Activated B cell treated with CpG ODN at 0.5 μM for 24 hours (primary cell): ENCODE measurements at regions not wholly inside any gene's neighbourhood (a gene's known extent, or its start where the extent isn't known, plus 50 kb on each side); places are given as distances from the start of the nearest gene placed in this dataset.

Experiments used
- ATAC-seq: fragments of 200-7000 bp; cut with Tn5 transposase; one replicate; pipeline ENCODE4 v1.10.0; 2021; ENCODE audit warnings: low read depth, mild to moderate bottlenecking, moderate library complexity
- CTCF ChIA-PET: fragments of 350-600 bp; sonication (Branson Sonifier 250); formaldehyde crosslinking; loops from one replicate; lab custom pipeline; 2021; ENCODE audit warnings: antibody characterized with exemption; lab: Charles Lee
- POLR2A ChIA-PET: fragments of 350-600 bp; sonication (Branson Sonifier 250); formaldehyde crosslinking; loops from one replicate; lab custom pipeline; 2021; ENCODE audit warnings: antibody characterized with exemption; lab: Charles Lee
- DNase-seq: peaks from one replicate; pipeline ENCODE4 v3.0.0; 2022
- H3K27ac Mint-ChIP-seq: one replicate; pipeline ENCODE4 v1.8.0; 2020; ENCODE audit warnings: mixed read lengths
- H3K27me3 Mint-ChIP-seq: one replicate; pipeline ENCODE4 v1.8.0; 2021; ENCODE audit warnings: mixed read lengths
- H3K36me3 Mint-ChIP-seq: one replicate; pipeline ENCODE4 v1.8.0; 2021; ENCODE audit warnings: low read depth, mixed read lengths
- H3K4me1 Mint-ChIP-seq: one replicate; pipeline ENCODE4 v1.8.0; 2021; ENCODE audit warnings: mixed read lengths
- H3K4me3 Mint-ChIP-seq: one replicate; pipeline ENCODE4 v1.8.0; 2020; ENCODE audit warnings: mild to moderate bottlenecking, mixed read lengths
- H3K9me3 Mint-ChIP-seq: one replicate; pipeline ENCODE4 v1.8.0; 2020; ENCODE audit warnings: mixed read lengths
- intact Hi-C: fragments of 100-400 bp; cut with micrococcal nuclease; formaldehyde crosslinking; loops from one replicate; pipeline ENCODE4 v1.15.1; 2024
- TF ChIP-seq, protein P1 (sequence below): fragments of 200-600 bp; IDR thresholded peaks from one replicate; pipeline ENCODE4 v1.8.0; 2022; ENCODE audit warnings: antibody characterized with exemption, mild to moderate bottlenecking

DNA sequence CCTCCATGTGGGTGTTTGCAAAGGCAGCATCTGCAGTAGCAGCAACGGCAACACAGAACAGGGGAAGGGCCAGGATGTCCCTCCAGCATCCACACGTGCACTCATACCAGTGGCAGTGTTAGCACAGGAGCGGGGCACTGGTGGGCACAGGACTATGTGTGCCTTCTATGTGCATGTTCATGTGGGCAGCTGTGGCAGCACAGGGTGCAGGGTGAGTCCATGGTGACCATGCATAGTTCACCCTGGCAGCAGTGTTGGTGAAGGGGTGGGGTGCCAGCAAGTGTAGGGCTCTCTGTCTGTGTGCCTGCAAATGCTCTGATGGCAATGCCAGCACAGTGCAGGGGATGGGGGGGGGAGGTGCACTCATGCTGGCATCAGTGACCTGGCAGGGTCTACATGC, 222.1 kb upstream of the SOX14 start:
- no peak overlapping the region for H3K27ac Mint-ChIP-seq
- CTCF ChIA-PET, result no interaction called here
- intact Hi-C loops, result no loop called here
- POLR2A ChIA-PET, result no interaction called here
- H3K27me3 Mint-ChIP-seq, result no peaks in the 10 kb centered on the region
- no peaks in the 10 kb centered on the region for H3K4me1 Mint-ChIP-seq
- H3K36me3 Mint-ChIP-seq, result no peaks in the 10 kb centered on the region
- H3K4me3 Mint-ChIP-seq, result no peak overlapping the region
- TF ChIP-seq, protein P1, sequence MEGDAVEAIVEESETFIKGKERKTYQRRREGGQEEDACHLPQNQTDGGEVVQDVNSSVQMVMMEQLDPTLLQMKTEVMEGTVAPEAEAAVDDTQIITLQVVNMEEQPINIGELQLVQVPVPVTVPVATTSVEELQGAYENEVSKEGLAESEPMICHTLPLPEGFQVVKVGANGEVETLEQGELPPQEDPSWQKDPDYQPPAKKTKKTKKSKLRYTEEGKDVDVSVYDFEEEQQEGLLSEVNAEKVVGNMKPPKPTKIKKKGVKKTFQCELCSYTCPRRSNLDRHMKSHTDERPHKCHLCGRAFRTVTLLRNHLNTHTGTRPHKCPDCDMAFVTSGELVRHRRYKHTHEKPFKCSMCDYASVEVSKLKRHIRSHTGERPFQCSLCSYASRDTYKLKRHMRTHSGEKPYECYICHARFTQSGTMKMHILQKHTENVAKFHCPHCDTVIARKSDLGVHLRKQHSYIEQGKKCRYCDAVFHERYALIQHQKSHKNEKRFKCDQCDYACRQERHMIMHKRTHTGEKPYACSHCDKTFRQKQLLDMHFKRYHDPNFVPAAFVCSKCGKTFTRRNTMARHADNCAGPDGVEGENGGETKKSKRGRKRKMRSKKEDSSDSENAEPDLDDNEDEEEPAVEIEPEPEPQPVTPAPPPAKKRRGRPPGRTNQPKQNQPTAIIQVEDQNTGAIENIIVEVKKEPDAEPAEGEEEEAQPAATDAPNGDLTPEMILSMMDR, result no peak
- ATAC-seq (no peak), DNase-seq (no peak)
- H3K9me3 Mint-ChIP-seq, result peaks cover 10% of the 10 kb centered on the region

GRCh38 chr3:137554242-137554641, 209.9 kb upstream of the SOX14 start:
- Mint-ChIP-seq H3K27ac (no peak overlapping the region), H3K4me3 (no peak overlapping the region), H3K36me3 (no peaks in the 10 kb centered on the region), H3K27me3 (no peaks in the 10 kb centered on the region), H3K9me3 (peaks cover 9% of the 10 kb centered on the region), H3K4me1 (no peaks in the 10 kb centered on the region)
- CTCF ChIA-PET, result no interaction called here
- DNase-seq (no peak), ATAC-seq (no peak)
- intact Hi-C loops, result no loop called here
- TF ChIP-seq, protein P1, result no peak
- POLR2A ChIA-PET, result no interaction called here

DNA sequence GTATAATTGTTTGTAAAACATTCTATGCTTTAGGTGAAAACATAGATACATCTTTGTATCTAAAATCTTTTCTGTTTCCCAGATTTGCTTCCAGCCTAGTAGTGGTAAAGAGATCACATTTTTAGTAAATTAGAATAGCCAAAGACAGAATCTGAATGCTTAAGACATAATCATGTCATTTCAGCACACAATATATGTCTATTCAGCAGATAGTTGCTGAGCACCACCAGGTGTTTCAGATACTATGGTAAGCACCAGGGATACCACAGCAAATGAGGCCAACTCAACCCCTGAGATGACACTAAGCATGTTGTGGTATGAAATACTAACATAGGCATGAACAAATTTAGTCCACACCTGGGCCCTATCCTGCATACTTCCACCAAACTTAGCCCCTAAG, 195.2 kb upstream of the SOX14 start:
- H3K36me3 Mint-ChIP-seq, result no peaks in the 10 kb centered on the region
- H3K27ac Mint-ChIP-seq, result no peak overlapping the region
- intact Hi-C loops, result no loop called here
- no peaks in the 10 kb centered on the region for H3K27me3 Mint-ChIP-seq
- ATAC-seq (no peak), DNase-seq (no peak)
- TF ChIP-seq, protein P1, result no peak
- ChIA-PET CTCF (no interaction called here), POLR2A (no interaction called here)
- H3K9me3 Mint-ChIP-seq, result peaks cover 8% of the 10 kb centered on the region
- H3K4me3 Mint-ChIP-seq, result no peak overlapping the region
- H3K4me1 Mint-ChIP-seq, result no peaks in the 10 kb centered on the region

GRCh38 chr3:137572931-137573330, 191.2 kb upstream of the SOX14 start:
- Mint-ChIP-seq H3K4me3 (no peak overlapping the region), H3K36me3 (no peaks in the 10 kb centered on the region), H3K4me1 (no peaks in the 10 kb centered on the region), H3K27me3 (no peaks in the 10 kb centered on the region), H3K27ac (no peak overlapping the region), H3K9me3 (peaks cover under 1% of the 10 kb centered on the region)
- ATAC-seq (no peak), DNase-seq (no peak)
- ChIA-PET CTCF (no interaction called here), POLR2A (no interaction called here)
- intact Hi-C loops, result no loop called here
- TF ChIP-seq, protein P1, result no peak

DNA sequence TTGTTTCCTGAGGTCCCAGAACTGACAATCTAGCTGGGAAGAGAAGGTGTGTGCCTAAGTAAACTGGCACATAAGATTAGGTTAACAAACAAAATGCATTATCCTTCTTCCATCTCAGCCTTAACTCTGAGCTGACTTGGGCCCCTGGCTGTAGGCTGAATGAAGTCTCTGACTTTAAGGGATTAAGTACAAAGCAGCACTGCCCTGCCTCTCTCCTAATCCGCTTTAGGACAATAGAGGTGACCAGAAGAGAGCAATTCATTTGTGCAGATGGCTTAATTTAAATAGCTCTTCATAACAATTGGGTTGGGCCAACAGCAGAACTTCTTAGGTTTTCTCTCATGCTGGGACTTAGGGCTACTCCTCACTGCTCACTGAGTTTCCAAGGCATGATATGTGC, 181.6 kb upstream of the SOX14 start:
- ChIA-PET POLR2A (no interaction called here), CTCF (no interaction called here)
- peaks cover 4% of the 10 kb centered on the region for H3K9me3 Mint-ChIP-seq
- DNase-seq (no peak), ATAC-seq (no peak)
- no peaks in the 10 kb centered on the region for H3K36me3 Mint-ChIP-seq
- TF ChIP-seq, protein P1, result no peak
- no peaks in the 10 kb centered on the region for H3K4me1 Mint-ChIP-seq
- no peaks in the 10 kb centered on the region for H3K27me3 Mint-ChIP-seq
- no peak overlapping the region for H3K27ac Mint-ChIP-seq
- intact Hi-C loops, result no loop called here
- no peak overlapping the region for H3K4me3 Mint-ChIP-seq
